IPS DF 6.9 (cell line): ENCODE measurements at regions not wholly inside any gene's neighbourhood (a gene's known extent, or its start where the extent isn't known, plus 50 kb on each side); places are given as distances from the start of the nearest gene placed in this dataset.
"Not testable (repeated sequence)": the region's sequence is repeated elsewhere in the genome, so short reads cannot be mapped to it uniquely, and the experiment has no call there.

Source experiments
- DNase-seq: peaks from one replicate; pipeline ENCODE4 v3.0.0-alpha.2; 2013; ENCODE audit warnings: low read depth, low spot score
- H3K27ac ChIP-seq: one replicate; pipeline ENCODE4 v1.5.1; 2013; ENCODE audit warnings: low read length, control low read depth
- H3K27me3 ChIP-seq: 2 replicates; pipeline ENCODE4 v1.6.1; 2013; ENCODE audit warnings: mild to moderate bottlenecking, low read length; ENCODE audit not compliant: control insufficient read depth, insufficient read depth
- H3K36me3 ChIP-seq: 2 replicates; pipeline ENCODE4 v1.6.1; 2013; ENCODE audit warnings: low read length; ENCODE audit not compliant: control insufficient read depth, insufficient read depth
- H3K4me1 ChIP-seq: 2 replicates; pipeline ENCODE4 v1.6.1; 2013; ENCODE audit warnings: low read length; ENCODE audit not compliant: control insufficient read depth, insufficient read depth
- H3K4me3 ChIP-seq: 2 replicates; pipeline ENCODE4 v1.5.1; 2013; ENCODE audit warnings: mild to moderate bottlenecking, low read length
- H3K9me3 ChIP-seq: 2 replicates; pipeline ENCODE4 v1.6.1; 2013; ENCODE audit warnings: low read length, inconsistent platforms; ENCODE audit not compliant: control insufficient read depth, insufficient read depth
- WGBS: extraction: QIAGEN DNeasy Blood & Tissue Kit; methylation state at CpG from one replicate; pipeline ENCODE4 v1.1.7; 2013; ENCODE audit warnings: mixed read lengths, missing lambda C conversion rate; ENCODE audit not compliant: insufficient read length, insufficient coverage; 5-methylcytosine and 5-hydroxymethylcytosine counted together

- Histone ChIP-seq H3K27ac (no peak overlapping the region), H3K4me3 (no peak overlapping the region), H3K36me3 (no peaks in the 10 kb centered on the region), H3K27me3 (no peaks in the 10 kb centered on the region), H3K9me3 (no peaks in the 10 kb centered on the region), H3K4me1 (no peaks in the 10 kb centered on the region)
- no peak for DNase-seq
- WGBS: no CpG with 5 or more reads among the region's 1 CpG
Measured at GRCh38 chr14:83905157-83905556, 1624.8 kb upstream of the FLRT2 start.

DNA sequence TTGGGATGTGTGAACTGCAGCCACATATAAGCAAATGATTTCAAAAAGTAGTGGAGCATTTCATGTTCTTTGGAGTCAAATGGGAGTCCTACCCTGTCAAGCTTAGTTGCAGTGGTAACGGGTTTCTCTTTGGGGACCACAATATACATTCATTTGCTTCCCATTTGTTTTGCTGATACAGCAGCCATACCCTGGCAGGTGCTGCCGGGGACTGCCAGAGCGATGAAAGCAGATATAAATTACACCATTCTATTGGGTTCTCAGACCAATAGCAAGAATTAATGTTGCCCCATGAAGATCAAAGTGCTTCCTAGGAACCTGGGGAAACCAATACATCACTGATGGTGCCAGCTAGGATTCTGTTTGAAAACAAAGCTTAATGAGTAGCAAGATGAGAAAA, 1621.5 kb upstream of the FLRT2 start:
- Histone ChIP-seq H3K9me3 (no peaks in the 10 kb centered on the region), H3K27me3 (no peaks in the 10 kb centered on the region), H3K27ac (no peak overlapping the region), H3K4me1 (no peaks in the 10 kb centered on the region), H3K36me3 (no peaks in the 10 kb centered on the region), H3K4me3 (no peak overlapping the region)
- no peak for DNase-seq
- no CpG with 5 or more reads among the region's 3 CpGs for WGBS

- H3K36me3 ChIP-seq: no peaks in the 10 kb centered on the region
- WGBS: no CpG with 5 or more reads among the region's 1 CpG
- H3K4me1 ChIP-seq: no peaks in the 10 kb centered on the region
- H3K9me3 ChIP-seq: no peaks in the 10 kb centered on the region
- H3K27me3 ChIP-seq: no peaks in the 10 kb centered on the region
- DNase-seq: no peak
- no peak overlapping the region for H3K27ac ChIP-seq
- no peak overlapping the region for H3K4me3 ChIP-seq
Measured at GRCh38 chr14:83909507-83909906, 1620.4 kb upstream of the FLRT2 start.

GRCh38 chr14:83912032-83912642, 1617.8 kb upstream of the FLRT2 start:
- no peaks in the 10 kb centered on the region for H3K9me3 ChIP-seq
- H3K4me1 ChIP-seq: no peaks in the 10 kb centered on the region
- H3K27ac ChIP-seq: no peak overlapping the region
- no CpG with 5 or more reads among the region's 1 CpG for WGBS
- H3K27me3 ChIP-seq: no peaks in the 10 kb centered on the region
- H3K36me3 ChIP-seq: no peaks in the 10 kb centered on the region
- no peak for DNase-seq
- H3K4me3 ChIP-seq: no peak overlapping the region

- Histone ChIP-seq H3K9me3 (no peaks in the 10 kb centered on the region), H3K4me3 (no peak overlapping the region), H3K36me3 (no peaks in the 10 kb centered on the region), H3K27me3 (no peaks in the 10 kb centered on the region), H3K27ac (no peak overlapping the region), H3K4me1 (no peaks in the 10 kb centered on the region)
- WGBS: no CpG with 5 or more reads among the region's 1 CpG
- no peak for DNase-seq
Measured at GRCh38 chr14:83913476-83913875, 1616.5 kb upstream of the FLRT2 start.

- Histone ChIP-seq H3K36me3 (no peaks in the 10 kb centered on the region), H3K27ac (no peak overlapping the region), H3K4me3 (no peak overlapping the region), H3K9me3 (no peaks in the 10 kb centered on the region), H3K27me3 (no peaks in the 10 kb centered on the region), H3K4me1 (no peaks in the 10 kb centered on the region)
- WGBS: no CpG with 5 or more reads among the region's 2 CpGs
- DNase-seq: no peak
Measured at GRCh38 chr14:83918546-83918945, 1611.4 kb upstream of the FLRT2 start.

GRCh38 chr14:83919675-83920074, 1610.3 kb upstream of the FLRT2 start:
- H3K4me3 ChIP-seq, H3K36me3 ChIP-seq, H3K27me3 ChIP-seq, H3K27ac ChIP-seq, H3K4me1 ChIP-seq, DNase-seq, H3K9me3 ChIP-seq: not testable (repeated sequence)
- WGBS: no CpG with 5 or more reads among the region's 13 CpGs

GRCh38 chr14:83923842-83924241, 1606.1 kb upstream of the FLRT2 start:
- Histone ChIP-seq H3K9me3 (no peaks in the 10 kb centered on the region), H3K4me3 (no peak overlapping the region), H3K27me3 (no peaks in the 10 kb centered on the region), H3K4me1 (no peaks in the 10 kb centered on the region), H3K36me3 (no peaks in the 10 kb centered on the region), H3K27ac (no peak overlapping the region)
- no peak for DNase-seq
- WGBS: no CpG with 5 or more reads among the region's 4 CpGs

GRCh38 chr14:83924259-83924658, 1605.7 kb upstream of the FLRT2 start:
- Histone ChIP-seq H3K27ac (no peak overlapping the region), H3K36me3 (no peaks in the 10 kb centered on the region), H3K4me3 (no peak overlapping the region), H3K9me3 (no peaks in the 10 kb centered on the region), H3K4me1 (no peaks in the 10 kb centered on the region), H3K27me3 (no peaks in the 10 kb centered on the region)
- DNase-seq: no peak
- no CpG with 5 or more reads among the region's 3 CpGs for whole genome bisulfite sequencing

DNA sequence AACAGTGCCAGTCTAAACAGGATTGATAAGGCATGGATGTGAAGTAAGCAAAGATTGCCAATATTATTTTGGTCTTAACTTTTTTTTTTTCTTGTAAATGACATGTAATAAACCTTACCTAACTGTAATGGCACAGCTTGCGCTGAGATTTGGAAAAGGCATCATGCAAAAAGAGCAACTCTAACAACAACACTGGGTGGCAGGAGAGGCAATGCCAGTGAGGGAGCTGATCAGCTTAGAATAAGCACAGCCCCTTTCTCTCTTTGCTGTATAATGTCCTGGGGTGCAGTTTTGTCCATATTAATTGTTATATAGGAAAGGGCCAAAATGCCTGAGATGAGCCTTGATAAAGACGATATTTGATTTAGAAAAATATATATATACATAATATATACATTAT, 1589.7 kb upstream of the FLRT2 start:
- WGBS: no CpG with 5 or more reads among the region's 2 CpGs
- Histone ChIP-seq H3K36me3 (no peaks in the 10 kb centered on the region), H3K9me3 (no peaks in the 10 kb centered on the region), H3K4me3 (no peak overlapping the region), H3K4me1 (no peaks in the 10 kb centered on the region), H3K27ac (no peak overlapping the region), H3K27me3 (no peaks in the 10 kb centered on the region)
- DNase-seq: no peak

DNA sequence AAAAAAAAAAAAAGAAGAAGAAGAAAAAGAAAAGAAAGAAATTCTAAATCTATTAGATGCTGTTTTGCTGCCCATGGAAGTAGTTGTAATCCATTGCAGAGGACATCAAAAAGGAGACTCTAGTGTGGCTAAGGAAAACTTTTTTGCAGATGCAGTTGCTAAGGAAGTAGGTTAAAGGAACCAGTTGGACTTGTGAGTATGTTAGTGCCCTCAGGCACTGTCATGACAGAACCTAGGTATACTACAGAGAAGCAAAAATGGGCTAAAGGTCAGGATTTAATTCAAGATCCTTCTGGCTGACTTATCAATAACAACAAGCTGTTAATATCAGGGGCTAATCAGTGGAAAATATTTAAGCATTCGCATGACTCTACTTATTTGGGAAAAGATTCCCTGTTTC, 1571.6 kb upstream of the FLRT2 start:
- Histone ChIP-seq H3K27ac (no peak overlapping the region), H3K4me3 (no peak overlapping the region), H3K36me3 (no peaks in the 10 kb centered on the region), H3K27me3 (peaks cover 2% of the 10 kb centered on the region; the same call in 1 of the 2 replicates), H3K4me1 (0 out of 2 replicates have a peak, but pooled peaks cover 1% of the 10 kb centered on the region), H3K9me3 (no peaks in the 10 kb centered on the region)
- no peak for DNase-seq
- no CpG with 5 or more reads among the region's 1 CpG for WGBS
